Epithelial cell of esophagus (primary cell): ENCODE measurements at regions not wholly inside any gene's neighbourhood (a gene's known extent, or its start where the extent isn't known, plus 50 kb on each side); places are given as distances from the start of the nearest gene placed in this dataset.

Source experiments
- DNase-seq: peaks from one replicate; pipeline ENCODE4 v3.0.0; 2010; ENCODE audit warnings: low read depth
- H3K4me3 ChIP-seq: 2 replicates; pipeline ENCODE4 v1.5.1; 2011; ENCODE audit warnings: mild to moderate bottlenecking, low read length, control low read depth
- CTCF ChIP-seq: IDR thresholded peaks from 2 replicates; pipeline ENCODE4 v1.5.1; 2011; ENCODE audit warnings: low read depth, mild to moderate bottlenecking, low read length, control low read depth, inconsistent platforms; ENCODE audit not compliant: insufficient read depth; ENCODE audit errors: missing control alignments

DNA sequence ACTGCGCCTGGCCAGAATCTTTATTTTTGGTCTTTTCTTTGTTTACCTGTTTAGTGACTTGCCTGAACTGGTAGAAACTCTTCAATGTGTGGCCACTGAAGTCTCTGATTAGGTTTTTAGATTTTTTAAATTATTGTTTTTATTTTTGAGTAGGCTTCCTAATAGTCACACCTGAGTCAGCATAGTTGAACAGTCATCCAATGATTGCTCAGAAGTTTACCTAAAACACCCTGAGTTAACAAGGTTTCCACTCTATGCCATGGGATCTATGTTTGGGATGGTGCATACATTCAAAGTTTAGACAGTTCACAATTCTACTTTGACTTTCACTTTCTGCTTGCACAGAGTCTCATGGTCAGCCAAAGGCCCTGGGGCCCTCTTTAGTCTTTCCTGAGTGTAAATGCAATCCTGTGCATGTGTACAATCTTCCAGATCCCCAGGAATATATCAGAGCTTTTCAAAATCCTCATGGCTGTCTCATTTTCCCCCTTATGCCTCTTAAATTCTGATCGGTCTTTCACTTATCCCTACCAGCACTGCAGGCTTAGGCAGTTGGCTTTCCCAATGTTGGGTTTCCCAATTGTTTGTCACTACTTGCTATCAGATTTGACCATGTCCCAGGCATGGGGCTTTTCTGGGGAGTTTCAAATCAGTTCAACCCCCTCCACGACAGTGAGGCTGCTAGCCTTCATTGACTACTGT, 114.4 kb upstream of the RAB3GAP2 start:
- TF ChIP-seq CTCF: no peak
- no peak overlapping the region for H3K4me3 ChIP-seq
- DNase-seq: peak; percentile 50

DNA sequence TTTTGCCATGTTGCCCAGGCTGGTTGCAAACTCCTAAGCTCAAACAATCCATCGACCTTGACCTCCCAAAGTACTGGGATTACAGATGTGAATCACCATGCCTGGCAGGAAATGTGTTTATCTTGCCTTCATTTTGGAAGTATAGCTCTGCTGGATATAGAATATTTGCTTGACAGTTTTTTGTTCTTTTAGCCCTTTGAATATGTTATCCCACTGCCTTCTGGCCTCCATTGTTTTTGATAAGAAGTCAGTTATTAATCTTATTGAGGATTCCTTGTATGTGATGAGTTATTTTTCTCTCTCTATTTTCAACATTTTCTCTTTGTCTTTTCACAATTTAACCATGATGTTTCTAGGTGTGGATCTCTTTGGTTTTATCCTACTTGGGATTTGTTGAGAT, 112.9 kb upstream of the RAB3GAP2 start:
- no peak for TF ChIP-seq CTCF
- H3K4me3 ChIP-seq: no peak overlapping the region
- no peak for DNase-seq

- no peak for TF ChIP-seq CTCF
- DNase-seq: no peak
- H3K4me3 ChIP-seq: no peak overlapping the region
These were observed 110.7 kb upstream of the RAB3GAP2 start for GRCh38 chr1:220382994-220383393.

- no peak overlapping the region for H3K4me3 ChIP-seq
- no peak for TF ChIP-seq CTCF
- DNase-seq: no peak
These were observed 108.6 kb upstream of the RAB3GAP2 start for GRCh38 chr1:220380885-220381284.

GRCh38 chr1:220378571-220379302, 106.5 kb upstream of the RAB3GAP2 start:
- TF ChIP-seq CTCF: no peak
- peak; percentile 29 for DNase-seq
- H3K4me3 ChIP-seq: no peak overlapping the region

- TF ChIP-seq CTCF: no peak
- no peak for DNase-seq
- H3K4me3 ChIP-seq: no peak overlapping the region
These were observed 103.5 kb upstream of the RAB3GAP2 start for GRCh38 chr1:220375715-220376114.
